Right renal pelvis (tissue), 4 donors: ENCODE measurements at regions not wholly inside any gene's neighbourhood (a gene's known extent, or its start where the extent isn't known, plus 50 kb on each side); places are given as distances from the start of the nearest gene placed in this dataset.
"Not testable (repeated sequence)": the region's sequence is repeated elsewhere in the genome, so short reads cannot be mapped to it uniquely, and the experiment has no call there.

Experiments used
- DNase-seq, 4 donors: peaks; one replicate each; pipeline ENCODE4 v3.0.0-alpha.2; 2013; ENCODE audit warnings: low read depth in 4 of 4, low spot score in 3 of 4, missing footprints in 1 of 4

- DNase-seq, result no peak
Observed at GRCh38 chr2:101612019-101612418, 85.5 kb upstream of the MAP4K4 start.

GRCh38 chr2:101610750-101611315, 86.7 kb upstream of the MAP4K4 start:
- DNase-seq, result no peak

DNA sequence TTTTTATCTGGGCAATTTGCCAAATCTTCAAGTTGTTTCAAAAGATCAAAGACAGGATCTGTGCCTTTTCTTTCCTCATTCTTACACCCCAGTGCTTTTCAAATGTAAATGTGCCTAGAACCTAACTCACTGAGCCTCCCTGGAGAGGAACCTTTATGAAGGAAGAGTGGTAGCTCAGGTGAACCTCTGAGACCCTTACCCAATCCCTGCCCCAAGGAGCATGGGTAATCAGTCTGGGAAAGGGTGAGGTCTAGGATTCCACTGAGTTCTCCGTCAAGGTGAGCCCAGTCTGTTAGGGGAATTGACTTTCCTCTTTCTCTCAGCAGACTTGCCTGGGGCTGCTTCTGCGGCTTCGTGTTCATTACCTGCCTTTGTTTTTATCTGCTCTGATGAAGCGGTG, 88.1 kb upstream of the MAP4K4 start:
- no peak for DNase-seq

DNA sequence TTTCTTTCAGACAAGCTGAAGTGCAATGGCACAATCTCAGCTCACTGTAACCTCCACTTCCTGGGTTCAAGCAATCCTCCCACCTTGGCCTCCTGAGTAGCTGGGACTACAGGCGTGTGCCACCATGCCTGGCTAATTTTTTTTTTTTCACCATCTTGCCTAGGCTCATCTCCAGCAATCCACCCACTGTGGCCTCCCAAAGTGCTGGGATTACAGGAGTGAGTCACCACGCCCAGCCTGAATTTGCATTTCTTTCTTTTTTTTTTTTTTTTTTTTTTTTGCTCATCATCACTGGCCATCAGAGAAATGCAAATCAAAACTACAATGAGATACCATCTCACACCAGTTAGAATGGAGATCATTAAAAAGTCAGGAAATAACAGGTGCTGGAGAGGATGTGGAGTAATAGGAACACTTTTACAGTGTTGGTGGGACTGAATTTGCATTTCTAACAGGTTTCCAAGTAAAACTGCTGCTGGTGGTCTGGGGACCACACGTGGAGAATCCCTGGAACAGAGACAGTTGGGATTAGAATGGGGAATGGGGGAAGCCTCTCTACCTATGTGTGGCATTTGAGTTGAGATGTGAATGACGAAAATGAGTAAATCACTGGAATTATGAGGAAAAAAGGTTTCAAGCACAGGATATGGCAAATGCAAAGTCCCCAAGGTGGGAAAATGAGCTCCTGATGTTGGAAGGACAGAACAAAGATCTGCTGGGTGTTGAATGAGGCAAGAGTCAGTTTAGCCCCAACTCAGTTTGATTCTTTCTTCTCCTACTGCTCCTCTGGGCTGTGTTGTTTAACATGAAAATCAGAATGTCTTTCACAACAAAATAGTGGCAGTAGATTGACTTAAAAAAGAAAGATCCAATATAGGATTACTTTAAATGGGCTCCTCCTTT, 88.8 kb upstream of the MAP4K4 start:
- no peak for DNase-seq

DNA sequence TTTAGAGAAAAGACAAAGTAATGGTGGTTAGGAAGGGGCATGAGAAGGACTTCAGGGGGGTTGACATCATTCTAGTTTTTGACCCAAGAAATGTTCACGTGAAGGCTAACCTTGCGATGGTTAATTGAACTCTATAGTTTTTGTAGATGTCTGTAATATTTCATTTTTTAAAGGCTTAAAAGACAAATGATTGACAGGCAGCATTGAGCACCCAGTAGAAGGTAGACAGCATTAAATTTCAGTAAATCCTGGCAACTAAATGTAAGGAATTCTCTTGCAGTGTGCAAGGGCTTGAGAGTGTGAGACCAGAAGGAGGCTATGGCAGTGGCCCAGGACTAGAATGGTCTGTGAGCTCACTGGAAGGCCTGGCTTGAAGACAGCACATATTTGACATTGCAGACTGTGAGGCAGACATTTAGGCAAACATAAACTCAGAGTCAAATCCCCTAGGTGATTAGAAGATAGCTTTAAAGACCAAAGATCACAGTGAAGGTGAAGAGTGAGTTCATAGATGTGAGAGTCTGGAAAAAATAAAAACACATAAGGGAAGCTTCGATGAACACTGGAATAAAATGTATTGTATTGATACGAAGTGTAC, 100.1 kb upstream of the MAP4K4 start:
- DNase-seq, result no peak

DNA sequence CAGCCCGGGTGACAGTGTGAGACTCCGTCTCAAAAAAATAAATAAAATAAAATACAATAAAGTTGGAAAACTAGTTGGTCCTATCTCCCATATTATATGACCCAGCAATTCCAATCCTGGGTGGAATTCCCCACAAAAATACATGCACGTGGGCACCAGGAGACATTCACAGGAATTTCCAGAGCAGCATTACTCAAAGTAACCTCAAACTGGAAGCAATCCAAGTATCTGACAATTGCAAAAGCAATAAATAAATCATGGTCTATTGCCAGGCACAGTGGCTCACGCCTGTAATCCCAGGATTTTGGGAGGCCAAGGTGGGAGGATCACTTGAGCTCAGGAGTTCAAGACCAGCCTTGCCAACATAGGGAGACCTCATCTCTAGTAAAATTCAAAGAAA, 101.2 kb upstream of the MAP4K4 start:
- DNase-seq, result no peak

DNA sequence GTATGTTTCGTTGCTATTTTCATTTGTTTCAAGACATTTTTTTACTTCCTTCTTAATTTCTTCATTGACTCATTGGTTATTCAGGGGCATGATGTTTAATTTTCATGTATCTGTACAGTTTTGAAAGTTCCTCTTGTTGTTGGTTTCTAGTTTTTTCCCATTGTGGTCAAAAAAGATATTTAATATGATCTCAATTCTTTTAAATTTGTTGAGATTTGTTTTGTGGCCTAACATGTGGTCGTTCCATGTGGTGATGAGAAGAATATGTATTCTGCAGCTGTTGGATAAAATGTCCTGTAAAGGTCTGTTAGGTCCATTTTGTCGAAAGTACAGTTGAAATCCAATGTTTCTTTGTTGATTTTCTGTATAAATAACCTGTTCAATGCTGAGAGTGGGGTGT, 110.3 kb upstream of the MAP4K4 start:
- DNase-seq, result no peak

- DNase-seq, result no peak
Observed at GRCh38 chr2:101583861-101584260, 108.9 kb upstream of the RFX8 start.

GRCh38 chr2:101581675-101582299, 106.9 kb upstream of the RFX8 start:
- no peak for DNase-seq

DNA sequence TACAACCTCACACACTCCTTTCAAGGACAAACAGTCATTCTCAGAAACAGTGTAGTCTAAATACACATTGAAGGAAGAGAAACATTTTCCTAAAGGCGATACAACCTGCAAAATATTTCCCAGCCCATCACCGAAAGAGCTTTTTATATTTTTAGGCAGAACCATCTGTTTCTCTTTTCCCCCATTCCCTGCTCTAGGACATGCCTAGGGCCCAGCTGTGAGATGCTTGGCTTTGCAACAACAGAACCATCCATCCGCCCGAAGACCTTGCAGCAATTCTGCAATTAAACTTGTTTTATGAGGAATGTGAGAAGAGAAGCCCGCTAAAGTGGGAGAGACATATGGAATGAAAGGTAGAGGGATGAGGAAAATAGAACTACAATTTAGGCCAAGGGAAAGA, 105.6 kb upstream of the RFX8 start:
- no peak for DNase-seq

- DNase-seq, result no peak
Observed at GRCh38 chr2:101578671-101579070, 103.8 kb upstream of the RFX8 start.

DNA sequence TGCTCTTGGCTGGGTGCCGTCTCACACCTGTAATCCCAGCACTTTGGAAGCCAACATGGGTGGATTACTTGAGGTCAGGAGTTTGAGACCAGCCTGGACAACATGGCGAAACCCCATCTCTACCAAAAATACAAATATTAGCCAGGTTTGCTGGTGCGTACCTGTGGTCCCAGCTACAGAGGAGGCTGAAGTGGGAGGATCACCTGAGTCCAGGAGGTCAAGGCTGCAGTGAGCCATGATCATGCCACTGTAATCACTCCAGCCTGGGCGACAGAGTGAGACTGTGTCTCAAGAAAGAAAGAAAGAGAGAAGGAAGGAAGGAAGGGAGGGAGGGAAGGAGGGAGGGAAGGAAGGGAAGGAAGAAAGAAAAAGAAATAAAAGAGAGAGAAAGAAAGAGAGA, 103.2 kb upstream of the RFX8 start:
- not testable (repeated sequence) for DNase-seq

GRCh38 chr2:101577173-101577572, 102.3 kb upstream of the RFX8 start:
- DNase-seq, result no peak

DNA sequence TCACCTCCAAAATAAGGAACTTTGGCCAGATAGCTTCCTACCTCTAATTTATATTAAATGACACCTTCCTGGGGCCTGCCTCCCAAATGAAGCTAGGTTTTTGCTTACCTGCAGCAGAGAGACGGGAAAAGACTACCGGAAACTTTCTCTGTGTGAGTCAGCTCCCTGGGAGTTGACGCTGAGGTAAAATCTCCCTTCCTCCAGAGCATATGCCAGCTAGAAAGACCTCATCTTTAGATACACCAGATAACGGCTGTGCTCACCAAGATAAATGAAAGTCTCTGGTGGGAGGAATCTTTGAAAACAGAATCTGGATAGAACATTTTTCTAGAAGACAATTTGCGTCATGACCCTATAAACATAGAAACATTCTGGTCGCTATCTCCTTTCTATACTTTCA, 99.7 kb upstream of the RFX8 start:
- DNase-seq, result no peak

- no peak for DNase-seq
Observed at GRCh38 chr2:101571951-101572350, 97.0 kb upstream of the RFX8 start.

- no peak for DNase-seq
Observed at GRCh38 chr2:101569886-101570520, 95.1 kb upstream of the RFX8 start.

GRCh38 chr2:101568969-101569368, 94.1 kb upstream of the RFX8 start:
- no peak for DNase-seq

GRCh38 chr2:101566632-101567228, 91.8 kb upstream of the RFX8 start:
- no peak for DNase-seq

- no peak for DNase-seq
Observed at GRCh38 chr2:101563849-101564248, 88.9 kb upstream of the RFX8 start.

GRCh38 chr2:101560780-101561315, 85.9 kb upstream of the RFX8 start:
- no peak for DNase-seq
